22Rv1 (cell line): ENCODE measurements at regions not wholly inside any gene's neighbourhood (a gene's known extent, or its start where the extent isn't known, plus 50 kb on each side); places are given as distances from the start of the nearest gene placed in this dataset.

ENCODE experiments used
- CTCF ChIP-seq: fragments of 450-650 bp; IDR thresholded peaks from 2 replicates; pipeline ENCODE4 v1.5.1; 2017; ENCODE audit warnings: mild to moderate bottlenecking
- ZFX ChIP-seq: fragments of 450-650 bp; IDR thresholded peaks from 2 replicates; pipeline ENCODE4 v1.6.1; 2017; ENCODE audit warnings: antibody characterized with exemption, borderline replicate concordance

- TF ChIP-seq CTCF = no peak
- no peak for TF ChIP-seq ZFX
Measured at GRCh38 chr6:120700001-120700400, 634.3 kb downstream of the TBC1D32 start.
